A549 (cell line): ENCODE measurements at regions not wholly inside any gene's neighbourhood (a gene's known extent, or its start where the extent isn't known, plus 50 kb on each side); places are given as distances from the start of the nearest gene placed in this dataset.

Experiments
- ATAC-seq, 2 experiments: fragments of 200-7000 bp in 1 of 2; fragments of >200 bp in 1 of 2; cut with Nextera tagmentation in 1 of 2; cut with Tn5 transposase in 1 of 2; 3 replicates each; pipeline versions ENCODE4 v1.8.0 to v1.9.1; 2018 to 2020; ENCODE audit warnings: mild to moderate bottlenecking in 1 of 2, moderate library complexity in 1 of 2
- CTCF ChIA-PET: fragments of 300-600 bp; sonication (Branson Sonifier 250); formaldehyde crosslinking; extraction: SDS; loops from one replicate; lab custom pipeline; 2021; ENCODE audit warnings: antibody characterized with exemption, inconsistent platforms; lab: Yijun Ruan, JAX
- POLR2A ChIA-PET: fragments of 350-600 bp; formaldehyde crosslinking; extraction: SDS; loops from one replicate; lab custom pipeline; 2021; ENCODE audit warnings: antibody characterized with exemption, inconsistent platforms; lab: Yijun Ruan, JAX
- DNase-seq, 2 experiments: peaks; one replicate each; pipeline versions ENCODE4 v3.0.0 to v3.0.0-alpha.2; 2011 to 2016; ENCODE audit warnings: low read depth in 1 of 2, low spot score in 1 of 2
- FAIRE-seq: peaks from 2 replicates; lab custom pipeline; 2011; peaks lifted over from hg19 to GRCh38; lab: Jason Lieb, UNC
- H3K27ac ChIP-seq, 2 experiments: fragments of >200 bp; sonication (Bioruptor Twin); formaldehyde crosslinking; 3 replicates each; pipeline ENCODE4 v1.5.1; 2016 to 2017
- H3K4me1 ChIP-seq: fragments of >200 bp; sonication (Bioruptor Twin); formaldehyde crosslinking; 3 replicates; pipeline ENCODE4 v1.6.1; 2016
- H3K4me2 ChIP-seq: fragments of >200 bp; sonication (Bioruptor Twin); formaldehyde crosslinking; 3 replicates; pipeline ENCODE4 v1.6.1; 2016
- H3K4me3 ChIP-seq: fragments of >200 bp; sonication (Bioruptor Twin); formaldehyde crosslinking; 3 replicates; pipeline ENCODE4 v1.5.1; 2016
- H3K9me3 ChIP-seq: fragments of >200 bp; sonication (Bioruptor Twin); formaldehyde crosslinking; 3 replicates; pipeline ENCODE4 v1.6.1; 2016
- CEBPB ChIP-seq, 2 experiments: fragments of >200 bp in 1 of 2; sonication (Bioruptor Twin) in 1 of 2; formaldehyde crosslinking in 1 of 2; IDR thresholded peaks; 2 replicates each; pipeline ENCODE4 v1.6.1; 2012 to 2016
- CHD2 ChIP-seq: fragments of 150-350 bp; IDR thresholded peaks from 2 replicates; pipeline ENCODE4 v1.6.1; 2014; ENCODE audit warnings: low read length; ENCODE audit not compliant: partially characterized antibody
- EP300 ChIP-seq, 2 experiments: fragments of >200 bp; sonication (Bioruptor Twin); formaldehyde crosslinking; IDR thresholded peaks; 2 replicates in 1 of 2; 3 replicates in 1 of 2; pipeline ENCODE4 v1.6.1; 2016 to 2017
- ESRRA ChIP-seq: fragments of 150-350 bp; IDR thresholded peaks from 2 replicates; pipeline ENCODE4 v1.6.1; 2014; ENCODE audit warnings: mild to moderate bottlenecking, low read length, borderline replicate concordance
- FOSL2 ChIP-seq, 2 experiments: fragments of 450-650 bp in 1 of 2; fragments of >200 bp in 1 of 2; sonication (Bioruptor Twin) in 1 of 2; formaldehyde crosslinking; IDR thresholded peaks; 2 replicates each; pipeline versions ENCODE4 v1.5.0 to v1.6.1; 2016 to 2020; ENCODE audit warnings: mild to moderate bottlenecking in 1 of 2, moderate library complexity in 1 of 2
- GATA3 ChIP-seq: IDR thresholded peaks from 2 replicates; pipeline ENCODE4 v1.6.1; 2012; ENCODE audit warnings: borderline replicate concordance
- HDAC2 ChIP-seq: fragments of 200-600 bp; sonication (generic); IDR thresholded peaks from 2 replicates; pipeline ENCODE4 v1.6.1; 2016
- HEYL ChIP-seq: fragments of 250-450 bp; sonication (Bioruptor Pico); IDR thresholded peaks from 2 replicates; pipeline ENCODE4 v1.8.0; 2021; ENCODE audit warnings: mild to moderate bottlenecking, moderate library complexity
- JUN ChIP-seq, 2 experiments: fragments of >200 bp; sonication (Bioruptor Twin); formaldehyde crosslinking; IDR thresholded peaks; 2 replicates in 1 of 2; 3 replicates in 1 of 2; pipeline ENCODE4 v1.6.1; 2016 to 2017
- JUNB ChIP-seq: fragments of >200 bp; sonication (Bioruptor Twin); formaldehyde crosslinking; IDR thresholded peaks from 2 replicates; pipeline ENCODE4 v1.6.1; 2016
- KDM1A ChIP-seq: fragments of 200-600 bp; sonication (generic); IDR thresholded peaks from 2 replicates; pipeline ENCODE4 v1.6.1; 2016; ENCODE audit warnings: low read depth, mild to moderate bottlenecking
- MAZ ChIP-seq: fragments of 150-350 bp; IDR thresholded peaks from 2 replicates; pipeline ENCODE4 v1.6.1; 2014; ENCODE audit warnings: antibody characterized with exemption, low read depth, low read length, borderline replicate concordance
- NFE2L2 ChIP-seq: fragments of 150-350 bp; conservative IDR thresholded peaks from 2 replicates; pipeline ENCODE4 v1.6.1; 2014; ENCODE audit warnings: low read length
- NPAS2 ChIP-seq: fragments of 250-450 bp; sonication (Bioruptor Pico); IDR thresholded peaks from 2 replicates; pipeline ENCODE4 v1.8.0; 2022; ENCODE audit warnings: mild to moderate bottlenecking, moderate library complexity, borderline replicate concordance
- NR3C1 ChIP-seq: fragments of >200 bp; sonication (Bioruptor Twin); formaldehyde crosslinking; IDR thresholded peaks from 3 replicates; pipeline ENCODE4 v1.6.1; 2017
- POLR2AphosphoS2 ChIP-seq: conservative IDR thresholded peaks from 2 replicates; pipeline ENCODE4 v1.6.1; 2012; ENCODE audit warnings: low read length, improper control_type of control experiment, inconsistent platforms
- RARB ChIP-seq: fragments of 250-450 bp; sonication (Bioruptor Pico); IDR thresholded peaks from 2 replicates; pipeline ENCODE4 v1.8.0; 2021; ENCODE audit warnings: mild to moderate bottlenecking, moderate library complexity
- RCOR1 ChIP-seq: fragments of 150-350 bp; IDR thresholded peaks from 2 replicates; pipeline ENCODE4 v1.6.1; 2014; ENCODE audit warnings: antibody characterized with exemption, low read length, low read depth
- RFX5 ChIP-seq: fragments of 450-650 bp; IDR thresholded peaks from 2 replicates; pipeline ENCODE4 v1.7.1; 2014; ENCODE audit warnings: antibody characterized with exemption, mild to moderate bottlenecking, moderate library complexity
- RNF2 ChIP-seq: fragments of 200-600 bp; sonication (generic); IDR thresholded peaks from 2 replicates; pipeline ENCODE4 v1.6.1; 2016; ENCODE audit warnings: low read depth, mild to moderate bottlenecking, antibody characterized with exemption, moderate library complexity, borderline replicate concordance
- TFCP2L1 ChIP-seq: fragments of 250-450 bp; sonication (Bioruptor Pico); IDR thresholded peaks from 2 replicates; pipeline ENCODE4 v1.5.0; 2021; ENCODE audit warnings: mild to moderate bottlenecking
- TP53 ChIP-seq: fragments of 250-450 bp; sonication (Bioruptor Pico); IDR thresholded peaks from 2 replicates; pipeline ENCODE4 v1.5.0; 2021; ENCODE audit warnings: mild to moderate bottlenecking, moderate library complexity
- ZC3H11A ChIP-seq: fragments of 450-650 bp; IDR thresholded peaks from 2 replicates; pipeline ENCODE4 v1.6.1; 2014; ENCODE audit warnings: antibody characterized with exemption, mild to moderate bottlenecking
- ZNF302 ChIP-seq: fragments of 250-450 bp; sonication (Bioruptor Pico); IDR thresholded peaks from 2 replicates; pipeline ENCODE4 v1.9.0; 2021; ENCODE audit warnings: inconsistent platforms, mild to moderate bottlenecking, moderate library complexity
- WGBS: methylation state at CpG from one replicate; pipeline ENCODE4 v1.1.6; 2017; ENCODE audit errors: missing lambda C conversion rate; 5-methylcytosine and 5-hydroxymethylcytosine counted together
- TF ChIP-seq, protein P1 (sequence below): fragments of >200 bp; sonication (Bioruptor Twin); formaldehyde crosslinking; IDR thresholded peaks from 3 replicates; pipeline ENCODE4 v1.6.1; 2016
- TF ChIP-seq, protein P2 (sequence below): fragments of 150-350 bp; IDR thresholded peaks from 2 replicates; pipeline ENCODE4 v1.6.1; 2014; ENCODE audit warnings: low read depth, mild to moderate bottlenecking, low read length
- TF ChIP-seq, protein P3 (sequence below): IDR thresholded peaks from 2 replicates; pipeline ENCODE4 v1.6.1; 2012
- TF ChIP-seq, protein P4 (sequence below): fragments of >200 bp; sonication (Bioruptor Twin); formaldehyde crosslinking; IDR thresholded peaks from 2 replicates; pipeline ENCODE4 v1.6.1; 2016
- TF ChIP-seq, protein P5 (sequence below): fragments of 200-600 bp; sonication (generic); IDR thresholded peaks from 2 replicates; pipeline ENCODE4 v1.6.1; 2016; ENCODE audit warnings: antibody characterized with exemption, mild to moderate bottlenecking, moderate library complexity
- TF ChIP-seq, protein P6 (sequence below): fragments of 250-450 bp; sonication (Bioruptor Pico); IDR thresholded peaks from 2 replicates; pipeline ENCODE4 v1.5.0; 2020; ENCODE audit warnings: low read depth, mild to moderate bottlenecking, moderate library complexity

DNA sequence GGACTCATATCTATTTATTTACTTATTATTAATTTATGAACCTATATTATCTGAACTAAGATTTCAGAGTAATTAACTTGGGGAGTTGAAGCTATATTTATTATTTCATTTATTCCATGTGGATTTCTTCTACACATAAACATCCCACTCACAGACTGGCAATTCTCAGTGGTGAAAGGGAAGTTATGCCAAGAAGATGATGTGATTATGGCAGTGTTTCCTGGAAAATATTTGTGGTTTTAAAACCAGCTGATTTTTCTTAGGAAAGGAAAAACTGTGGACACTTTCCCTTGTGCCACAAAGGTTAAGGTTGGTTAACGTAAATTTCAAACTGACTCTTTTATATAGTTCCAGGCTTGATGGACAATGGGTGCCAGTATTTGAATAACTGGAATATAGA is 513.1 kb downstream of the SLITRK6 start:
- ChIA-PET CTCF (no interaction called here), POLR2A (no interaction called here)
- ATAC-seq (no peak), FAIRE-seq (no peak), DNase-seq (no peak)
- Histone ChIP-seq H3K9me3 (no peaks in the 10 kb centered on the region), H3K4me2 (no peak overlapping the region), H3K27ac (no peak overlapping the region), H3K4me3 (no peak overlapping the region), H3K4me1 (no peaks in the 10 kb centered on the region)
- TF ChIP-seq JUNB: no peak
- TF ChIP-seq, protein P1, sequence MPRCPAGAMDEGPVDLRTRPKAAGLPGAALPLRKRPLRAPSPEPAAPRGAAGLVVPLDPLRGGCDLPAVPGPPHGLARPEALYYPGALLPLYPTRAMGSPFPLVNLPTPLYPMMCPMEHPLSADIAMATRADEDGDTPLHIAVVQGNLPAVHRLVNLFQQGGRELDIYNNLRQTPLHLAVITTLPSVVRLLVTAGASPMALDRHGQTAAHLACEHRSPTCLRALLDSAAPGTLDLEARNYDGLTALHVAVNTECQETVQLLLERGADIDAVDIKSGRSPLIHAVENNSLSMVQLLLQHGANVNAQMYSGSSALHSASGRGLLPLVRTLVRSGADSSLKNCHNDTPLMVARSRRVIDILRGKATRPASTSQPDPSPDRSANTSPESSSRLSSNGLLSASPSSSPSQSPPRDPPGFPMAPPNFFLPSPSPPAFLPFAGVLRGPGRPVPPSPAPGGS: no peak
- no peak for TF ChIP-seq RARB (CRISPR knock-in tag)
- no peak for TF ChIP-seq NR3C1
- no peak for TF ChIP-seq RCOR1
- TF ChIP-seq RFX5: no peak
- no peak for TF ChIP-seq HDAC2
- TF ChIP-seq EP300 (IDR thresholded peaks at IDR 0.05): no peak
- no peak for TF ChIP-seq CEBPB (IDR thresholded peaks at IDR 0.05)
- TF ChIP-seq, protein P2, sequence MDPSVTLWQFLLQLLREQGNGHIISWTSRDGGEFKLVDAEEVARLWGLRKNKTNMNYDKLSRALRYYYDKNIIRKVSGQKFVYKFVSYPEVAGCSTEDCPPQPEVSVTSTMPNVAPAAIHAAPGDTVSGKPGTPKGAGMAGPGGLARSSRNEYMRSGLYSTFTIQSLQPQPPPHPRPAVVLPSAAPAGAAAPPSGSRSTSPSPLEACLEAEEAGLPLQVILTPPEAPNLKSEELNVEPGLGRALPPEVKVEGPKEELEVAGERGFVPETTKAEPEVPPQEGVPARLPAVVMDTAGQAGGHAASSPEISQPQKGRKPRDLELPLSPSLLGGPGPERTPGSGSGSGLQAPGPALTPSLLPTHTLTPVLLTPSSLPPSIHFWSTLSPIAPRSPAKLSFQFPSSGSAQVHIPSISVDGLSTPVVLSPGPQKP: no peak
- no peak for TF ChIP-seq KDM1A
- no peak for TF ChIP-seq ZC3H11A
- no peak for TF ChIP-seq NPAS2 (CRISPR knock-in tag)
- TF ChIP-seq, protein P3, sequence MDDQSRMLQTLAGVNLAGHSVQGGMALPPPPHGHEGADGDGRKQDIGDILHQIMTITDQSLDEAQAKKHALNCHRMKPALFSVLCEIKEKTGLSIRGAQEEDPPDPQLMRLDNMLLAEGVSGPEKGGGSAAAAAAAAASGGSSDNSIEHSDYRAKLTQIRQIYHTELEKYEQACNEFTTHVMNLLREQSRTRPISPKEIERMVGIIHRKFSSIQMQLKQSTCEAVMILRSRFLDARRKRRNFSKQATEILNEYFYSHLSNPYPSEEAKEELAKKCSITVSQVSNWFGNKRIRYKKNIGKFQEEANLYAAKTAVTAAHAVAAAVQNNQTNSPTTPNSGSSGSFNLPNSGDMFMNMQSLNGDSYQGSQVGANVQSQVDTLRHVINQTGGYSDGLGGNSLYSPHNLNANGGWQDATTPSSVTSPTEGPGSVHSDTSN: no peak
- no peak for TF ChIP-seq ZNF302
- TF ChIP-seq JUN (IDR thresholded peaks at IDR 0.05): no peak
- no peak for TF ChIP-seq CHD2
- TF ChIP-seq HEYL: no peak
- TF ChIP-seq, protein P4, sequence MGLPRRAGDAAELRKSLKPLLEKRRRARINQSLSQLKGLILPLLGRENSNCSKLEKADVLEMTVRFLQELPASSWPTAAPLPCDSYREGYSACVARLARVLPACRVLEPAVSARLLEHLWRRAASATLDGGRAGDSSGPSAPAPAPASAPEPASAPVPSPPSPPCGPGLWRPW: no peak
- no peak for TF ChIP-seq FOSL2 (IDR thresholded peaks at IDR 0.05)
- TF ChIP-seq FOSL2 (CRISPR knock-in tag; IDR thresholded peaks at IDR 0.05): no peak
- WGBS: 86% methylated on average over 1 of the region's 1 CpG

DNA sequence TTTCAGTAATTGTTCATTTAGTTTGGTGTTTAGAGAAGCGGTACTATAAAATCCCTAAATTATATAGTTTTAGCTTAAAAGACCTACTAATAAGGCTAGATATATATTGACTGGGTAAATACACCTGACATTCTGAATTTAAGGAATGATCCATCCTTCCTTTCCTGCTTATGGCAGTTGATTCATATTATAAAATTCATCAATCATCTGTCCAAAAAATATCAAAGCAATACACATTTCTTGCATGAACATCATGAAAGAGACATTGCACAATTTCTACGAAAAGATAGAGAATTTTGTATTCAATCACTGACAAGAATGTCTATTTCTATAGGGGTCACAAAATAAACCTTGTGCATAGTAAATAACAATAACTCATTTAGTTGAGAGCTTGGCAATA is 514.9 kb downstream of the SLITRK6 start:
- H3K27ac ChIP-seq: no peak overlapping the region
- CTCF ChIA-PET: no interaction called here
- no peaks in the 10 kb centered on the region for H3K4me1 ChIP-seq
- ATAC-seq (no peak), DNase-seq (no peak), FAIRE-seq (no peak)
- TF ChIP-seq RNF2: no peak
- no peak for TF ChIP-seq EP300 (IDR thresholded peaks at IDR 0.05)
- TF ChIP-seq, protein P4: no peak
- TF ChIP-seq ESRRA: no peak
- TF ChIP-seq, protein P5, sequence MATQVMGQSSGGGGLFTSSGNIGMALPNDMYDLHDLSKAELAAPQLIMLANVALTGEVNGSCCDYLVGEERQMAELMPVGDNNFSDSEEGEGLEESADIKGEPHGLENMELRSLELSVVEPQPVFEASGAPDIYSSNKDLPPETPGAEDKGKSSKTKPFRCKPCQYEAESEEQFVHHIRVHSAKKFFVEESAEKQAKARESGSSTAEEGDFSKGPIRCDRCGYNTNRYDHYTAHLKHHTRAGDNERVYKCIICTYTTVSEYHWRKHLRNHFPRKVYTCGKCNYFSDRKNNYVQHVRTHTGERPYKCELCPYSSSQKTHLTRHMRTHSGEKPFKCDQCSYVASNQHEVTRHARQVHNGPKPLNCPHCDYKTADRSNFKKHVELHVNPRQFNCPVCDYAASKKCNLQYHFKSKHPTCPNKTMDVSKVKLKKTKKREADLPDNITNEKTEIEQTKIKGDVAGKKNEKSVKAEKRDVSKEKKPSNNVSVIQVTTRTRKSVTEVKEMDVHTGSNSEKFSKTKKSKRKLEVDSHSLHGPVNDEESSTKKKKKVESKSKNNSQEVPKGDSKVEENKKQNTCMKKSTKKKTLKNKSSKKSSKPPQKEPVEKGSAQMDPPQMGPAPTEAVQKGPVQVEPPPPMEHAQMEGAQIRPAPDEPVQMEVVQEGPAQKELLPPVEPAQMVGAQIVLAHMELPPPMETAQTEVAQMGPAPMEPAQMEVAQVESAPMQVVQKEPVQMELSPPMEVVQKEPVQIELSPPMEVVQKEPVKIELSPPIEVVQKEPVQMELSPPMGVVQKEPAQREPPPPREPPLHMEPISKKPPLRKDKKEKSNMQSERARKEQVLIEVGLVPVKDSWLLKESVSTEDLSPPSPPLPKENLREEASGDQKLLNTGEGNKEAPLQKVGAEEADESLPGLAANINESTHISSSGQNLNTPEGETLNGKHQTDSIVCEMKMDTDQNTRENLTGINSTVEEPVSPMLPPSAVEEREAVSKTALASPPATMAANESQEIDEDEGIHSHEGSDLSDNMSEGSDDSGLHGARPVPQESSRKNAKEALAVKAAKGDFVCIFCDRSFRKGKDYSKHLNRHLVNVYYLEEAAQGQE: no peak
- TF ChIP-seq NFE2L2: no peak
- TF ChIP-seq, protein P6, sequence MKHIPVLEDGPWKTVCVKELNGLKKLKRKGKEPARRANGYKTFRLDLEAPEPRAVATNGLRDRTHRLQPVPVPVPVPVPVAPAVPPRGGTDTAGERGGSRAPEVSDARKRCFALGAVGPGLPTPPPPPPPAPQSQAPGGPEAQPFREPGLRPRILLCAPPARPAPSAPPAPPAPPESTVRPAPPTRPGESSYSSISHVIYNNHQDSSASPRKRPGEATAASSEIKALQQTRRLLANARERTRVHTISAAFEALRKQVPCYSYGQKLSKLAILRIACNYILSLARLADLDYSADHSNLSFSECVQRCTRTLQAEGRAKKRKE (CRISPR knock-in tag): no peak
- no peak for TF ChIP-seq TP53 (CRISPR knock-in tag)
- TF ChIP-seq MAZ: no peak
- no peak for TF ChIP-seq TFCP2L1 (CRISPR knock-in tag)
- TF ChIP-seq GATA3: no peak
- TF ChIP-seq POLR2AphosphoS2: no peak
- TF ChIP-seq, protein P1: no peak
- no peak overlapping the region for H3K4me2 ChIP-seq
- H3K9me3 ChIP-seq: no peaks in the 10 kb centered on the region
- no peak overlapping the region for H3K4me3 ChIP-seq
- WGBS: 60% methylated on average over 2 of the region's 2 CpGs
- POLR2A ChIA-PET: no interaction called here
